HEK293 (cell line): ENCODE measurements at regions not wholly inside any gene's neighbourhood (a gene's known extent, or its start where the extent isn't known, plus 50 kb on each side); places are given as distances from the start of the nearest gene placed in this dataset.

Experiments used
- CTCF ChIA-PET: fragments of 350-600 bp; formaldehyde crosslinking; extraction: SDS; loops from one replicate; lab custom pipeline; 2021; ENCODE audit warnings: antibody characterized with exemption; lab: Yijun Ruan, JAX
- POLR2A ChIA-PET: fragments of 300-600 bp; formaldehyde crosslinking; extraction: SDS; loops from one replicate; lab custom pipeline; 2020; ENCODE audit warnings: antibody characterized with exemption, inconsistent platforms; lab: Yijun Ruan, JAX
- H3K27ac ChIP-seq: fragments of 200-500 bp; sonication (Bioruptor generic); 2 replicates; pipeline ENCODE4 v1.5.1; 2014; ENCODE audit warnings: low read depth, low read length, control low read depth, inconsistent platforms; ENCODE audit errors: extremely low read depth
- H3K36me3 ChIP-seq, 2 experiments: fragments of 200-500 bp in 1 of 2; sonication (Bioruptor generic) in 1 of 2; 1 replicate in 1 of 2; 2 replicates in 1 of 2; pipeline ENCODE4 v1.5.1; 2014 to 2017; ENCODE audit warnings: inconsistent platforms in 2 of 2, low read length in 2 of 2; ENCODE audit not compliant: control insufficient read depth in 2 of 2, insufficient read depth in 1 of 2
- H3K4me1 ChIP-seq: fragments of 200-500 bp; sonication (Bioruptor generic); 2 replicates; pipeline ENCODE4 v1.5.1; 2014; ENCODE audit warnings: mild to moderate bottlenecking, low read length, inconsistent platforms; ENCODE audit not compliant: control insufficient read depth, insufficient read depth
- H3K4me3 ChIP-seq: 2 replicates; pipeline ENCODE4 v1.5.1; 2011; ENCODE audit warnings: low read depth, mild to moderate bottlenecking, control low read depth, low read length, moderate library complexity
- H3K9me3 ChIP-seq: fragments of 200-500 bp; sonication (Bioruptor generic); 2 replicates; pipeline ENCODE4 v1.5.1; 2014; ENCODE audit warnings: low read depth, low read length, inconsistent platforms; ENCODE audit not compliant: control insufficient read depth, insufficient read depth
- BCL11B ChIP-seq: fragments of 450-650 bp; formaldehyde crosslinking; IDR thresholded peaks from 2 replicates; pipeline ENCODE4 v1.5.1; 2016; ENCODE audit warnings: low read depth, missing biosample characterization, missing genetic modification characterization
- EGR2 ChIP-seq: fragments of 450-650 bp; formaldehyde crosslinking; IDR thresholded peaks from 2 replicates; pipeline ENCODE4 v1.5.1; 2016; ENCODE audit warnings: low read depth, missing biosample characterization, missing genetic modification characterization
- FEZF1 ChIP-seq: fragments of 450-650 bp; formaldehyde crosslinking; IDR thresholded peaks from 2 replicates; pipeline ENCODE4 v1.5.1; 2016; ENCODE audit warnings: missing biosample characterization, missing genetic modification characterization
- KLF7 ChIP-seq: fragments of 450-650 bp; formaldehyde crosslinking; IDR thresholded peaks from 2 replicates; pipeline ENCODE4 v1.5.1; 2016; ENCODE audit warnings: missing biosample characterization, missing genetic modification characterization, borderline replicate concordance
- OSR2 ChIP-seq: fragments of 450-650 bp; formaldehyde crosslinking; IDR thresholded peaks from 2 replicates; pipeline ENCODE4 v1.5.1; 2016; ENCODE audit warnings: missing biosample characterization, missing genetic modification characterization
- PRDM1 ChIP-seq: fragments of 450-650 bp; formaldehyde crosslinking; IDR thresholded peaks from 2 replicates; pipeline ENCODE4; 2016; ENCODE audit warnings: missing biosample characterization, missing genetic modification characterization
- SALL2 ChIP-seq: fragments of 450-650 bp; formaldehyde crosslinking; IDR thresholded peaks from 2 replicates; pipeline ENCODE4 v1.5.0; 2017; ENCODE audit warnings: missing biosample characterization, mild to moderate bottlenecking, missing genetic modification characterization, borderline replicate concordance
- SCRT2 ChIP-seq: fragments of 450-650 bp; formaldehyde crosslinking; IDR thresholded peaks from 2 replicates; pipeline ENCODE4 v1.5.1; 2016; ENCODE audit warnings: missing biosample characterization, missing genetic modification characterization
- SP3 ChIP-seq: fragments of 450-650 bp; formaldehyde crosslinking; IDR thresholded peaks from 2 replicates; pipeline ENCODE4 v1.5.1; 2016; ENCODE audit warnings: missing biosample characterization, missing genetic modification characterization
- TCF7L2 ChIP-seq: IDR thresholded peaks from 2 replicates; pipeline ENCODE4 v1.6.1; 2011; ENCODE audit warnings: low read depth, mild to moderate bottlenecking, inconsistent platforms, low read length, moderate library complexity, borderline replicate concordance
- TRIM28 ChIP-seq: IDR thresholded peaks from 2 replicates; pipeline ENCODE4 v1.6.1; 2011; ENCODE audit warnings: low read length, control low read depth, borderline replicate concordance
- YY2 ChIP-seq: fragments of 450-650 bp; formaldehyde crosslinking; IDR thresholded peaks from 2 replicates; pipeline ENCODE4 v1.5.1; 2016; ENCODE audit warnings: missing biosample characterization, missing genetic modification characterization
- ZBTB20 ChIP-seq: fragments of 450-650 bp; formaldehyde crosslinking; IDR thresholded peaks from 2 replicates; pipeline ENCODE4 v1.5.1; 2016; ENCODE audit warnings: missing biosample characterization, missing genetic modification characterization
- ZBTB44 ChIP-seq: fragments of 450-650 bp; IDR thresholded peaks from 2 replicates; pipeline ENCODE4 v1.5.1; 2018; ENCODE audit warnings: missing biosample characterization, mild to moderate bottlenecking, missing genetic modification characterization
- ZFP3 ChIP-seq: fragments of 450-650 bp; formaldehyde crosslinking; IDR thresholded peaks from 2 replicates; pipeline ENCODE4 v1.5.1; 2016; ENCODE audit warnings: low read depth, missing biosample characterization, missing genetic modification characterization
- ZNF133 ChIP-seq: fragments of 450-650 bp; formaldehyde crosslinking; IDR thresholded peaks from 2 replicates; pipeline ENCODE4 v1.5.1; 2016; ENCODE audit warnings: missing biosample characterization, missing genetic modification characterization
- ZNF157 ChIP-seq: fragments of 450-650 bp; formaldehyde crosslinking; IDR thresholded peaks from 2 replicates; pipeline ENCODE4 v1.5.1; 2016; ENCODE audit warnings: missing biosample characterization, missing genetic modification characterization
- ZNF19 ChIP-seq: fragments of 450-650 bp; formaldehyde crosslinking; IDR thresholded peaks from 2 replicates; pipeline ENCODE4; 2016; ENCODE audit warnings: missing biosample characterization, missing genetic modification characterization, low read depth
- ZNF24 ChIP-seq: fragments of 450-650 bp; formaldehyde crosslinking; IDR thresholded peaks from 2 replicates; pipeline ENCODE4 v1.5.1; 2016; ENCODE audit warnings: missing biosample characterization, missing genetic modification characterization
- ZNF354C ChIP-seq: fragments of 450-650 bp; formaldehyde crosslinking; IDR thresholded peaks from 2 replicates; pipeline ENCODE4 v1.5.1; 2016; ENCODE audit warnings: missing biosample characterization, missing genetic modification characterization, low read depth, borderline replicate concordance
- ZNF423 ChIP-seq: fragments of 450-650 bp; formaldehyde crosslinking; IDR thresholded peaks from 2 replicates; pipeline ENCODE4 v1.5.1; 2016; ENCODE audit warnings: missing biosample characterization, missing genetic modification characterization
- ZNF585B ChIP-seq: fragments of 450-650 bp; formaldehyde crosslinking; IDR thresholded peaks from 2 replicates; pipeline ENCODE4 v1.5.1; 2016; ENCODE audit warnings: missing biosample characterization, missing genetic modification characterization
- ZNF623 ChIP-seq: fragments of 450-650 bp; formaldehyde crosslinking; IDR thresholded peaks from 2 replicates; pipeline ENCODE4 v1.5.1; 2016; ENCODE audit warnings: missing biosample characterization, missing genetic modification characterization
- ZNF658 ChIP-seq: fragments of 450-650 bp; formaldehyde crosslinking; IDR thresholded peaks from 2 replicates; pipeline ENCODE4; 2016; ENCODE audit warnings: missing biosample characterization, missing genetic modification characterization
- ZNF677 ChIP-seq: fragments of 450-650 bp; IDR thresholded peaks from 2 replicates; pipeline ENCODE4 v1.5.0; 2018; ENCODE audit warnings: missing biosample characterization, mild to moderate bottlenecking, missing genetic modification characterization, moderate library complexity
- ZNF707 ChIP-seq: fragments of 450-650 bp; formaldehyde crosslinking; IDR thresholded peaks from 2 replicates; pipeline ENCODE4 v1.5.1; 2016; ENCODE audit warnings: missing biosample characterization, missing genetic modification characterization
- TF ChIP-seq, protein P1 (sequence below): fragments of 450-650 bp; IDR thresholded peaks from 2 replicates; pipeline ENCODE4 v1.5.1; 2018; ENCODE audit warnings: missing biosample characterization, missing genetic modification characterization
- TF ChIP-seq, protein P2 (sequence below): fragments of 450-650 bp; formaldehyde crosslinking; IDR thresholded peaks from 2 replicates; pipeline ENCODE4 v1.5.1; 2017; ENCODE audit warnings: missing biosample characterization, missing genetic modification characterization
- TF ChIP-seq, protein P3 (sequence below): fragments of 450-650 bp; formaldehyde crosslinking; IDR thresholded peaks from 2 replicates; pipeline ENCODE4 v1.5.1; 2017; ENCODE audit warnings: missing biosample characterization, missing genetic modification characterization

GRCh38 chrX:109862433-109862832, 129.4 kb upstream of the ACSL4 start:
- no peaks in the 10 kb centered on the region for H3K4me1 ChIP-seq
- CTCF ChIA-PET: interaction anchor here (0.8 to 1.8 kb wide), 4 partner anchors 24 to 150 kb away, joined by 3 to 6 read pairs (median 4); no protein-coding TSS in a partner anchor
- no peak overlapping the region for H3K4me3 ChIP-seq

GRCh38 chrX:109863811-109864210, 130.8 kb upstream of the ACSL4 start:
- no peak overlapping the region for H3K4me3 ChIP-seq
- no peaks in the 10 kb centered on the region for H3K9me3 ChIP-seq
- no peaks in the 10 kb centered on the region for H3K36me3 ChIP-seq
- POLR2A ChIA-PET: interaction anchor here (1.3 kb wide), 1 partner anchor 27 kb away, joined by 5 read pairs; no protein-coding TSS in a partner anchor
- H3K27ac ChIP-seq: no peak overlapping the region
- no peaks in the 10 kb centered on the region for H3K4me1 ChIP-seq
- TF ChIP-seq ZNF157: no peak
- TF ChIP-seq ZNF24 (tag by site-specific recombination): no peak
- no peak for TF ChIP-seq ZBTB44 (tag by site-specific recombination)
- no peak for TF ChIP-seq SALL2 (tag by site-specific recombination)
- TF ChIP-seq, protein P1, sequence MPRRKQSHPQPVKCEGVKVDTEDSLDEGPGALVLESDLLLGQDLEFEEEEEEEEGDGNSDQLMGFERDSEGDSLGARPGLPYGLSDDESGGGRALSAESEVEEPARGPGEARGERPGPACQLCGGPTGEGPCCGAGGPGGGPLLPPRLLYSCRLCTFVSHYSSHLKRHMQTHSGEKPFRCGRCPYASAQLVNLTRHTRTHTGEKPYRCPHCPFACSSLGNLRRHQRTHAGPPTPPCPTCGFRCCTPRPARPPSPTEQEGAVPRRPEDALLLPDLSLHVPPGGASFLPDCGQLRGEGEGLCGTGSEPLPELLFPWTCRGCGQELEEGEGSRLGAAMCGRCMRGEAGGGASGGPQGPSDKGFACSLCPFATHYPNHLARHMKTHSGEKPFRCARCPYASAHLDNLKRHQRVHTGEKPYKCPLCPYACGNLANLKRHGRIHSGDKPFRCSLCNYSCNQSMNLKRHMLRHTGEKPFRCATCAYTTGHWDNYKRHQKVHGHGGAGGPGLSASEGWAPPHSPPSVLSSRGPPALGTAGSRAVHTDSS (tag by site-specific recombination): no peak
- TF ChIP-seq, protein P2, sequence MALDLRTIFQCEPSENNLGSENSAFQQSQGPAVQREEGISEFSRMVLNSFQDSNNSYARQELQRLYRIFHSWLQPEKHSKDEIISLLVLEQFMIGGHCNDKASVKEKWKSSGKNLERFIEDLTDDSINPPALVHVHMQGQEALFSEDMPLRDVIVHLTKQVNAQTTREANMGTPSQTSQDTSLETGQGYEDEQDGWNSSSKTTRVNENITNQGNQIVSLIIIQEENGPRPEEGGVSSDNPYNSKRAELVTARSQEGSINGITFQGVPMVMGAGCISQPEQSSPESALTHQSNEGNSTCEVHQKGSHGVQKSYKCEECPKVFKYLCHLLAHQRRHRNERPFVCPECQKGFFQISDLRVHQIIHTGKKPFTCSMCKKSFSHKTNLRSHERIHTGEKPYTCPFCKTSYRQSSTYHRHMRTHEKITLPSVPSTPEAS (tag by site-specific recombination): no peak
- TF ChIP-seq ZNF133 (tag by site-specific recombination): no peak
- no peak for TF ChIP-seq KLF7 (tag by site-specific recombination)
- no peak for TF ChIP-seq SP3 (tag by site-specific recombination)
- no peak for TF ChIP-seq EGR2
- no peak for TF ChIP-seq ZBTB20 (tag by site-specific recombination)
- no peak for TF ChIP-seq PRDM1 (tag by site-specific recombination)
- TF ChIP-seq SCRT2 (tag by site-specific recombination): no peak
- TF ChIP-seq ZNF423 (tag by site-specific recombination): no peak
- CTCF ChIA-PET: interaction anchor here (0.6 to 1.8 kb wide), 3 partner anchors 27 to 460 kb away, joined by 3 to 4 read pairs (median 3); no protein-coding TSS in a partner anchor

More at GRCh38 chrX:109862433-109862832, 129.4 kb upstream of the ACSL4 start:
- no peak overlapping the region for H3K27ac ChIP-seq
- POLR2A ChIA-PET: no interaction called here
- H3K36me3 ChIP-seq: no peaks in the 10 kb centered on the region
- H3K9me3 ChIP-seq: no peaks in the 10 kb centered on the region
- TF ChIP-seq ZNF585B (tag by site-specific recombination): no peak
- no peak for TF ChIP-seq ZNF19 (tag by site-specific recombination)
- no peak for TF ChIP-seq ZNF354C (tag by site-specific recombination)
- no peak for TF ChIP-seq BCL11B (tag by site-specific recombination)
- TF ChIP-seq YY2 (tag by site-specific recombination): no peak
- TF ChIP-seq TRIM28: no peak
- TF ChIP-seq OSR2: peak; percentile 45; the same call in 1 of the 2 replicates
- TF ChIP-seq, protein P3, sequence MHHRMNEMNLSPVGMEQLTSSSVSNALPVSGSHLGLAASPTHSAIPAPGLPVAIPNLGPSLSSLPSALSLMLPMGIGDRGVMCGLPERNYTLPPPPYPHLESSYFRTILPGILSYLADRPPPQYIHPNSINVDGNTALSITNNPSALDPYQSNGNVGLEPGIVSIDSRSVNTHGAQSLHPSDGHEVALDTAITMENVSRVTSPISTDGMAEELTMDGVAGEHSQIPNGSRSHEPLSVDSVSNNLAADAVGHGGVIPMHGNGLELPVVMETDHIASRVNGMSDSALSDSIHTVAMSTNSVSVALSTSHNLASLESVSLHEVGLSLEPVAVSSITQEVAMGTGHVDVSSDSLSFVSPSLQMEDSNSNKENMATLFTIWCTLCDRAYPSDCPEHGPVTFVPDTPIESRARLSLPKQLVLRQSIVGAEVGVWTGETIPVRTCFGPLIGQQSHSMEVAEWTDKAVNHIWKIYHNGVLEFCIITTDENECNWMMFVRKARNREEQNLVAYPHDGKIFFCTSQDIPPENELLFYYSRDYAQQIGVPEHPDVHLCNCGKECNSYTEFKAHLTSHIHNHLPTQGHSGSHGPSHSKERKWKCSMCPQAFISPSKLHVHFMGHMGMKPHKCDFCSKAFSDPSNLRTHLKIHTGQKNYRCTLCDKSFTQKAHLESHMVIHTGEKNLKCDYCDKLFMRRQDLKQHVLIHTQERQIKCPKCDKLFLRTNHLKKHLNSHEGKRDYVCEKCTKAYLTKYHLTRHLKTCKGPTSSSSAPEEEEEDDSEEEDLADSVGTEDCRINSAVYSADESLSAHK (tag by site-specific recombination): peak; percentile 48
- TF ChIP-seq FEZF1: peak; percentile 48; the same call in 1 of the 2 replicates
- TF ChIP-seq ZNF707: no peak
- TF ChIP-seq ZNF677 (tag by site-specific recombination): no peak
- peak; percentile 92; the same call in 1 of the 2 replicates for TF ChIP-seq TCF7L2
- no peak for TF ChIP-seq ZNF658 (tag by site-specific recombination)
- no peak for TF ChIP-seq ZNF623 (tag by site-specific recombination)
- no peak for TF ChIP-seq ZFP3 (tag by site-specific recombination)
